ENCODE measurements at regions not wholly inside any gene's neighbourhood (a gene's known extent, or its start where the extent isn't known, plus 50 kb on each side); places are given as distances from the start of the nearest gene placed in this dataset.

DNA sequence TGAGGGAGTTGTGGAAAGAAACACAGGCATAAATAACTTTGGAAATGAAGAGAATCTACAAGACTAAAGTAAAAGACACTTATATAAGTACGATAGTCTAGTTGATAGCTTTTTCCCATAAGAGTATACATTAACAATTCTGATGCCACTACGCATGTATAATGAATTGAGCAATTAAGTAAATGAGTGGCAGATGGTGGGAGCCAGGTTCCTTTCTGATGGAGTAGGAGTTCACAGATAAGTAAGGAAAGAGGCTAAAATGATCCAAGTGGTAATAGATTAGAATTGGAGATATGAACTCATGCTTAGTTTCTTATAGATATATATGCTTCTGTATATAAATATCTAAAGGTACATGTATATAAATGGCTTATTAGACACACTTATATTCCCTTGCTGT is 368.3 kb downstream of the FAM181B start:
- no peak for DNase-seq

DNA sequence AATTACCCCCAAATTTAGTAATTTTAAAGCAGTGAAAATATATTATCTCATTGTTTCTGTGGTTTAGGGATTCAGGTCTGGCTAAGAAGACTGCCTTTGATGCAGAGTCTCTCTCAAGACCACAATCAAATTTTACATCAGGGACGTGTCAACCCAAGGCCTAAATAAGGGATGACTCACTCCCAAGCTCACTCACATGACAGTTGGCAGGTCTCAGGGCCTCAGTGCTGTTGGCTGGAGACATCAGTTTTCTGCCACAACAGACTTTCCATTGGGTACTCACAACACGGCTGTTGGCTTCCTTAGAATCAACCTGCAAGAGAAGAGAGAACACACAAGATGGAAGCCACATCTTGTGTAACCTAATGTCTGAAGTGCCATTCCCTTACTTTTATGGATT is 377.3 kb downstream of the FAM181B start:
- DNase-seq = no peak

DNA sequence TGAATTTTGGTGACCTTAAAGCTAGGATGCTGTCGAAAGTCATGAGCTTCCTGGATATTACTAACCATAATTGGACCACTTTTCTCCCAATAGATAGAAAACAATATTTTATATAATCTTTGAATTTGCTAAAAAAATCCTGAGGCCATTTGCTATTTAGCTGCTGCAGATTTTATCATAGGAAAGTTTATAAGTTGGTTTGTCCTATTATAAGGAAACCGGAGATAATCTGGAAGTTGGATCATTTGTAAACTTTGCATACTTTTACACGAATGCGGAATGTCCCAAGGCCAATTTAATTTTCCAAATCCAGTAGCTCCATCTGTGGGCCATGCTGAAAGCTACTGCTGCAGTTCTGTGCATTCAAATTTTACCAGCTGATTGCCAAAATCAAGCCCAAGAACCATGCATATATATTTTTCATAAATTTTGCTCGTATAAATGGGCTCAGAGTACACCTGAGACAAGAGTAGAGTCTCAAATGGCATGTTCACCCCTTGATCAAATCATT is 378.3 kb downstream of the FAM181B start:
- no peak for DNase-seq

DNA sequence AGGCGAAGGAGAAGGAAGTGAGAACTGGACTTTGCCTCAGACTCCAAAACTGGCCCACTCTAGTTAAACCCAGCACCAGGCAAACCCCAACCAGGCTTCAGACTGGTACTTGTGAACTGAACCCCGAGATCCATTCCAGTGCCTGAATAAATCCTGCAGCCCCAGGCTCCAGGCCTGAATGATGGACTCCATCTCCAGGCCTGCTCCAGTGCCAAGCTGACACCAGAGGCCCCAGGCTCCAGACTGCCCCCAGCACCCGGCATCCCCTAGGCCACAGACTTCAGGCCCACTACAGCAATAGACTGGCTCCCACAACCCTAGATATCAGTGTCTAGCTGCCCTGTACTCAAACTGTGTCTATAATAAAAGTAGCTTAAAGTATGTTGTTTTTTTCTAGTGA is 406.8 kb downstream of the FAM181B start:
- no peak for DNase-seq

DNA sequence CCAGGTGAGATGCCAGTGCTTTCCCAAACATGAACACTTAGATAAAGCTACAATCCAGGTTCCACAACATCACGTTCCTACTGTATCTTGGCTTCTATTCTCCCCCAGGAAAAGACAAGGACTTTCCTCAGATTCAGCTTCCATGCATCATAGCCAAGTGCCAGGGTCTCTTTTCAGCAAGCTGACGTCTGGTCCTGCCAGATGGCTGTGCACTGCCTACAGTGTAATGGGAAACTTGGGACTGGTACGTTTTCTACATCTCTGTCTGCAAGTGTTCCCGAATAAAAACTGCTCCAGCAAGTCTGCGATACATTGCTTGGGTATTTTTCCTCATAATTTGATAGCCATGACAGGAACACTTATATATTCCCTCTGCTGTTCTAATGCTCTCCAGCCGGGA is 412.5 kb downstream of the FAM181B start:
- no peak for DNase-seq

DNA sequence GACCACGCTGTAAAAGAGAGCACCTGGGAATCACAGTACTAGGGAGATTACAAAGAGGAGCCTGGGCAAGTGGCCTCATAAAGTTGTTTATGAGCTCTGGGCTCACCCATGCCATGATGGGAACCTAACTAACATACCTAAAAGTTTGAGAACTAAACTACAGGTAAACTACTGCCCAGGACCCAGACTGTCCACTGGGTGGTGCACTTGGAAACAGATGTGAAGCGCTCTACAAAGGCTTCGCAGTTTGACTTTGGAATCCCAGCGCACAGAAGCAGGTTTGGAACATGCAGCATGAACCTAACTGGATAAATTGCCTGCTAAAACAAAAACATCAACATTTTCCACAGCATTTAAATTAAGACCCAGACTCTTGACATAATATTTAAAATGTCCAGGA is 418.6 kb downstream of the FAM181B start:
- DNase-seq = no peak

DNA sequence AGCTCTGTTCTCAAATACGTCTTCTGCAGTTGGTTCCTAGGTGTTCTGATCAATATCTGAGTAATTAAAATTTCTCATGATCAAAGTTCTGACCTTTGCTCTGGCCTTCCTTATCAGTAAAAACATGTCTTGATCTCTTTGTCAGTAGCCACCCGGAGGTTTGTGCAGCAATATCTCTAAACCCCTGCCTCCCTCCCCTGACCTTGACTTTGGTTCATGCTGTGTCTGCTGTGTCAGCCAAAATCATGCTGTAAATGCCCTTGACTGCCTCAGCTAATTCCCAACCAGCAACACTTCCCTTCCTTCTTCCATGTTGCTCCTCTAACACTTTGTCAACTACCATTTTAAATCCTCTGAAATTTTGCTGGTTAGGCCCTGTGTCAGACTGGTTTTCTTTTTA is 424.7 kb downstream of the FAM181B start:
- DNase-seq = no peak

DNA sequence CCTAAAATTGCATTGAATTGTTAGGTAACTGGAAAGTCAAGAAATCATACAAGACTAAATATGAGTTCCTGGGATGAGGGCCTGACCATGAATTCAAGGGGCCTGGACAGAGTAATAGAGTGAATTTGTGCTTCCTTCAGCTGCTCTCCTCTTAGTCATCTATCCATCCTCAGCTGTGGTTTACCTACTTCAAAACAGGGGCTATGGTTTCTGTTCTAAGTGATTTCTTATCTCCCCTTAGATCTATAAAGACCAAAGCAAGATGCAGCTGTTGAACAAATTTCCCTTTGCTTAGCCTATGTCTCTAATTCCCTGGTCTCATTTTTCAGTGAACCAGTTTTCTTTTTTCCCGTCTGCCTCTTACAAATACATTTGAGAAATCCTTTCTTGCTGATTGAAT is 428.5 kb downstream of the FAM181B start:
- no peak for DNase-seq

DNA sequence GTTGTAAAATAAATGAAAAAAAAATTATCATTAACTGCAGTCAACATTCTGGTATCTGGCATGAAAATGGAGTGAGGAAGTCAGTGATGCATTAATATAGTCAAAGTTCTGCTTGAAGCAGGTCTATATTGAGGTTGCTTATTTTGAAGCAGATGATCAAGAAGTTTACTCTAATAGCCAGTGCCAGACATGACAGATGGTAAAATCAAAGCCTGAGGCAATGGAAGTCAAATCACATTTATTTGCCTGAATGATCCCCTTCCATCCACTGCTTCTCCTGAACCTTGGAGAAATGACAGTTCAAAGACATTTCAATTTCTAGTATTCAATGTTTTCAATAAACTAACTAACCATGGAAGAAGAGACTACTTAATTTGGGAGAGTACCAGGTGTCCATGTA is 430.0 kb downstream of the FAM181B start:
- no peak for DNase-seq

DNA sequence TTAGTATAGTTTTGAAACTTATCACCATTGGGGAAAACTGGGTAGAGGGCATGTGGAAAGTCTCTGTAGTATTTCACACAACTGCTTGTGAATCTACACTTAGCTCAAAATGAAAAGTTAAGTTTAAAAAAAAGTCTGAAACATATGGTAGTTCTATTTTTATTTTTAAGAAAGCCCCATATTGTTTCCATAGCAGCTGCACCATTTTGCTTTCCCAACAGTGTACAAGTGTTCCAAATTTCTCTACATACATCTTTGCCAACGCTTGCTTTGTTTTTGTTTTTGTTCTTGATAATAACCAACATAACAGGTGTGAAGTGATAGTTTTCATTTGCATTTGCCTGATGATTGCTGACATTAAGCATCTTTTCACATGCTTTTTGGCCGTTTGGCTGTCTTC is 445.2 kb downstream of the FAM181B start:
- no peak for DNase-seq

DNA sequence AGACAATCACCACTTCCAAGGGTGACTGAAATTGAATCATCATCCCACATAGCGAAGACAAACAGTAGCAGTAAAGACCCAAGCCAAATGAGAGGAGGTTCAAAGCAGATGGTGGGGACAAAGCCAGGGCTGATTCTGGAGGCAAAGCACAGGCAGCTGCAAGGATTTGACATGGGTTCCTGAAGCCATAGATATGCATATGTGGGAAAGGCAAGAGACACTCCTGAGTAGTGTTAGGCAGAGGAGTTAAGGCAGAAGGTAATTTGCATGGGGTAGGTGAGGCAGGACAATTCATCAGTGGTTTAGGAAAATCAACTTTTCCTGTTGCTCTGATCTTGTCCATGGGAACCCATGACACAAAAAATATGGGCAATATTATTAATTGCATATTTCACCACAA is 462.8 kb downstream of the FAM181B start:
- no peak for DNase-seq

DNA sequence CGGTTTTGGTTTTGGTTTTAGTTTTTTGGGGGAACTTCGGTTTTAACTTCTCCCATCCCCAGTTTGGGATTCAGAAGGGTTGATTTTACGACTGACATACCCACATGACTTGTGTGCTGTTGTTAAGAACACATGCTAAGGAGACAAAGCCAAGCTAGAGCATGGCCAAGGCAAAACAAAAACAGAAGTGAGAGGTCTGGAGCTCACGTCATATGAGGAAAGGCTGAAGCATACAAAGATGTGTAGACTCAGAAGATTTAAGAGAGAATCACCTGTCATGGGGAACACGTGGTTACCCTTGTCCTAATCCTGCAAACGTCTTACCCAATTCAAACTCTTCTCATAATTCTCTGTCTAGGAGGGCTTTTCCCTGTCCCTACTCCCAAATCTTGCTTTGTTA is 465.0 kb downstream of the FAM181B start:
- DNase-seq = no peak

DNA sequence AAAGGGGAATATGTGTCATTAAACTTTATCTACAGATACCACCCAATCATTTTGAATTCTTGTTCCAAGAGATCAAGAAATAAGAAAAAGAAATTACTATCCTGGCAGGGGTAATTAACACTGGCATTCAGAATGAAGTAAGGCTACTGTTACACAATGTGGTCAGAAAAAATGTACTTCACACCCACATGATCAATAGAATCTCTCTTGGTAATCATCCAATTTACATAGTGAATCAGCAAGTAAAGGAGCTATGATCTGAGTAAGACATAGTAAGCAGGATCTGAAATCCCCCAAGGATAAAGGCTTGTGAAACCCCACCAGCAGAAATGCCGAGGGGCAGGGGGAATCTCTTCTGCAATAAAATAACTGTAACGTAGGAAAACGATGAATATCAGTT is 466.5 kb downstream of the FAM181B start:
- DNase-seq = no peak

DNA sequence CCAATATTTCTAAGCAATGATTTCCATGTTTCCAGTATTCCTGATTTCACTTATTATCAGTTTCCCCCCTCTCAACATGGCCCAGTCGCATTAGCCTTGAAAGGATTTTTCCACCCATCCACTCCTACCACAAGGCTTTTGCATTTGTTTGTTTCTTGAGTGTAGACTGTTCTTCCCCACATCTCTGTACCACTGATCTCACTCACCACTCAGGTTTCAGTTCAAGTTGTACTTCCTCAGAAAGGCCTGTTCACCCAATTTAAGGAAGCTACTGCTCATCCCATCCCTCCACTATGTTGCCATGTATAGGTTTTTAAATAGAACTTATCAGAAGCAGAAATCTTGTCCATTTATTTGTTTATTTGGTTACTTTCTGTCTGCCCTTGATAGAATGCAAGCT is 472.3 kb downstream of the FAM181B start:
- DNase-seq = no peak

DNA sequence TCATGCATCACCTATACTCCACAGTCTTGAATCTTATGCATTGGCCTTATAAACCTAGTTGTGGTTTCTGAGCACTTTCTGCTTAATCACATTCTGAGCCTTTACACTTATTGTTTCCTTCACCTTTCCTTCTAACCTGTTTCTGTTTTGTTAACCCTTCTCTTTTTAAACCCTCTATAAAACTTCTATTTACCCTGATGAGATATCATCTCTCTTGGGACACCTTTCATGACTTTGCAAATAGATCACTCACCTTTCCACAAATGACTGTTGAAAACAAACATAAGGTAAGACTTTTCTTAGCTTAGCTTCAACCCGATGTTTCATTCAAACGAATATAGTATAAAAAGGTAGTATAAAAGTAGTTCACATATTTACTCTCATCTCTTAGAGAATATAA is 483.6 kb downstream of the FAM181B start:
- no peak for DNase-seq

DNA sequence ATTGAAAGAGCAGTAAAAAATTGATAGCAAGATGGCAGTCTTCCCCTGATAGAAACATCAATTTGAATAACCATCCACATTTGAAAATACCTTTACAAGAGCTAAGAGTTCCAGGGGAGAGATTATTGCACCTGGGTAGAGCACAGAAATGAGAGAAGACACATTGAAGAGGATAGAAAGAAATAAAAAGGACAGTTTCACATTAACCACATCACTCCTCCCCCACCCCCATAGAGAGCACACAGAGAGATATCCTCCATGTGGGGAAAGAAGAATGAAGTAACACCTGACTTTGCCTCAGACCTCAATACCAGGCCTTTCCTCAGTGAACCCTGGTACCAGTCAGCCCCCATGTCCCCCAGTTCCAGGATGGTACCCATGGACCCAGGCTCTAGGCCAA is 486.7 kb downstream of the FAM181B start:
- DNase-seq = no peak

DNA sequence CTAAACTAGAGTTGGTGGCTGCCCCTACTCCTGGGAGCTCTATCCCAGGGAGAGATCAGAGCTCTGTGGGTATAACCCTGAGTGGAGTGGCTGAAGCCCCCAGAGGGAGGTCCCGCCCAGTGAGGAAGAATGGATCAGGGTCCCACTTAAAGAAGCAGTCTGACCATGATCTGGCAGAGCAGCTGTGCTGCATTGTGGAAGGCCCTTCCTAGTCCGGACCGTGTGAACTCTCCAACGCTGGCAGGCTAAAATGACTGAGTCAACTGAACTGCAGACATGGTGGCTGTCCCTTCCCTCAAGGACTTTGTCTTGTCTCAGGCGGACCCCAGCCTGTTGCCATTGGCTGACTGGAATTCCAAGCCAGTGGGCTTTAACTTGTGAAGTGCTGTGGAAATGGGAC is 494.2 kb downstream of the FAM181B start:
- no peak for DNase-seq

DNA sequence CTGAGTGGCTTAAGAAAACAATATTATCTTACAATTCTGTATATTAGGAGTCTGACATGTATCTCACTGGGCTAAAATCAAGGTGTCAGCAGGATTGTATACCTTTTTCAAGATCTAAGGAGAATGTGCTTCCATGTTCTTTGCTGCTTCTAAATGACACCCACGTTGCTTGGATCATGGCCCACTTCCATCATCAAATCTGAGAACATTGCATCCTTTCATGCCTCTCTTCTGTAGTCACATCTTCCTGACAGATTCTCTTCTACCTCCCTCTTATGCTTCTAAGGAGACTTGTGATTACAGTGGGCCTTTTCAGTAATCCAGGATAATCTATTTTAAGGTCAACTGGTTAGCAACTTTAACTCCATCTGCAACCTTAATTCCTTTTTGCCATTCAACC is 499.4 kb downstream of the FAM181B start:
- DNase-seq = no peak

DNA sequence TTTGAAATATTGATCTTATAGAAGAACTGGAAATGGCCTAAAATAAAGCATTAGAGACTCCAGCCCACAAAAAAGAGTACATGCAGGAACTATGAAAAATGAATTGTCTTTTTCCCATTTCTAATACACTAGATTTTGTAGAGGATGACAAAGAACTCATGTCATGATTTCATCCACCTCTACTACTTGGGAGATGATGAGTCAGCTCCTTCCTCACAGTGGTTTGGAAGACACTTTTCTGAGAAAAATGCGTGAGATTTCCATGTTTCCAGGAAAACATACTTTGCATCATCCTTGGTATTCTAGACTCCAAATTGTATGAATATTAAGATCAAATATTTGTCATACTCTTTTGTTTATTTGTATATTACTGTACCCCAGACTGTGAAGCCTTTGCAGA is 500.5 kb downstream of the FAM181B start:
- DNase-seq = no peak

DNA sequence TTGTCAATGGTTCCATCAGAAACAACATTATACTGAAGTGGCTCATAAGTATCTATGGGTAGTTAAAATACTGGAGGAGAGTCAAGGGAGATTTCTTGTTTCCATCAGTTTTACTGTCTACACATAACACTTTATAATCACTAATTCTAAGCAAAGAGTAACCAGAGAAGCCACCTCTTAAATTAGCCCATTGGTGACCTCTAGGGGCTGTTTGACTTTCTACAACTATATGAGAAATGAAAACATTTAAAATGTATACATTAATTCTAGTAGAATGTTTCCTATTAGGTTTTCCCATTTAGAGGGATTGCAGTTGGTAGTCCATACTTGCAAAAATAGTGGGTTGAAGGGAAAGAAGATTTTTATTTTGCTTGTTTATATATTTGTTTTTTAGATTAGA is 504.3 kb downstream of the FAM181B start:
- DNase-seq = no peak

DNA sequence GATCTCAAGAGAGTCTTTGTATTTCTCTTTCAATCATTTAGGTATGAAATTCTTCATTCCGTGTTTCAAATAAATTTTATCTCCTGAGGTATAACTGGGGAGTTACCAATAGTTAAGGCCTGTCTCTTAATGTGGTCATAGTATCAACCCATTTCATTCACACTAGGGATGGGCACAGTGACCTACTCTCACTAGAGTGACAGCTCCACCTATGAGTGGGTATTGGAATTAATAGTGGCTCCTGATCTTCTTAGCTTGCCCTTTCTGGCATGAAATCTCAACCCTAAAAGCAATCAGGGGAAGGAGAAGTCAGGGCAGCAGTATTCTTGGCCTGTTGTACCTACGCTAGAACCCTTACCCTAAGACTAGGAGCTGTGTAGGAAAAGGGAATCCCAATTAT is 507.7 kb downstream of the FAM181B start:
- DNase-seq = no peak

DNA sequence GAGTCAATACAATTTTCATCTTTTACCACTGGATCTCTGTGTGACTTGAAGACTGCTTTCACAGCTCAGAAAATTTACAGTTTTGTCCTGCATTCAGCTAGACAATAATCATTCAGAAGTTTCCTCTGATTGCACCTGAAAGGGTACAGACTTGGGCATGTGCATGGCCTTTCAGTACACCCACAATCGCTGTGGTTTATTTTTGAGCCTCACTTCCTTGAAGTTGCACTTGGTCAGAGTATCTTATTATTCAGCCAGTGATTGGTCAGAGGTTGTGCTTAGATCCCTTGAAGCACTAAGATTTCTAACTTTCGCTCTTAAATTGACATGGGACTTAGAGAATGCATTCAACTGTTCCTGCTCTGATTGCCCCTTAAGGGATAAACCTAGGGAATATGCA is 508.2 kb downstream of the FAM181B start:
- DNase-seq = no peak

DNA sequence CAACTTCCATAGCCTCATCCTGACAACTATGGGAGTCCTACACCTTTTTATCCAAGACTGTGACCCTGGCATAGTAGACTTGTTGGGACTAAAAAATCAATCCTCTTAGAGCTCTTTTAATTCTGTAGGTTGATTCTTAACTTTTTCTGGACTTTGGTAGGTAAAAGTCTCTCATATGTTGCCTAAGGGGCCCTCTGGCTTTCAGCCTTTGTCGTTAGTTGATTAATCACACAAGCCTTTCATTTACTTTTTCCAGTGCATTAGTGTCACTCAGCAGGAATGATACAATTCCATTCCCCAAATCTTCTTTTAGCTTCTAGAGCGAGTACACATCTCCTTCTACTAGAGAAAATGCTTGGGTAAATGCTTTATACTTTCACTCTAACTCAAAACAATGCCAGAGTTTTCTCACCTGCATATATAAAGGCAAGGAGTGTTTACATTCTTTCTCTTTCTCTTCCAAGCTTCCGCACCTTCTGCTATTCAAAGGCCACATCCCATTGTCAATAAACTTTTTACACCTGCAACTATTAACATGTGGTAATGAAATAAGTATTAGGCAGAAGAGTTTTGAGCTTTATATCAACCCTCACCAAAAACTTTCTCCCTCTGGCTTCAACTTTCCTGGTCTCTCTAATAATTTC is 516.6 kb downstream of the FAM181B start:
- DNase-seq = no peak

DNA sequence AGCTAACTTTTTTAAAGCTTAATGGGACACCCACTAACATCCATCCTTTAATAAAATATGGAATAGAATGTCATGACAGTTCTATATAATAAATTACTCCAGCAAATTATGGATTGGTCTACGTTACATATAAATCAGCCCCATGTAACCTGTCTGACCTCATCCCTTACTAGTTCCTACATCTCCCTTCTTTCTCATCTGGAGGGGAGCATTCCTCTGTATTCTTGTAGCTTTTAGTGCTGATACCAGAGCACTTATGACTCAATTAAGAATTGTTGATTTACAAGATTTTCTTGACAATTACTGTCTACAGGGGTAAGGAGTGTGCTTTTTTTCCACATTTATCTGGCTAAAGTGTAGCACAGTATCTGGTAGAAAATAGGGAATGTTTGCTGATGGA is 523.7 kb downstream of the FAM181B start:
- DNase-seq = no peak

DNA sequence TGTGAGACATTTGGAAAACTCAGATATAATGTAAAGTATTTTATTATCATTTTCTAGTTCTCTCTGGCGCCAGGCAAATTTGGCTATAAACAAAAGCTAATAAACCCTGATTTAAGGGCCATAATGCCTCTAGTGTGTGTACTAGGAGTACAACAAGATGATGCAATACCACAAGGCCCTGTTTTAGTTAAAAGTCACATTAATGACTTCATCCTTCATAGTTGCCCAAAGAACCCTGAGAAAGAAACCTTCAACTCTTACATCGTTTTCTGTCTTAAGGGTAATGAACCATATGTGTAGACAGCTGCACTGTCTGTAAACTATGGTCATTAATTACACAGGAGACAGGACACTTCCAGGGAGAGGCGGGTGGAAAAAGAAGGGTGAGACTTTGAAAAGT is 538.4 kb downstream of the FAM181B start:
- no peak for DNase-seq

DNA sequence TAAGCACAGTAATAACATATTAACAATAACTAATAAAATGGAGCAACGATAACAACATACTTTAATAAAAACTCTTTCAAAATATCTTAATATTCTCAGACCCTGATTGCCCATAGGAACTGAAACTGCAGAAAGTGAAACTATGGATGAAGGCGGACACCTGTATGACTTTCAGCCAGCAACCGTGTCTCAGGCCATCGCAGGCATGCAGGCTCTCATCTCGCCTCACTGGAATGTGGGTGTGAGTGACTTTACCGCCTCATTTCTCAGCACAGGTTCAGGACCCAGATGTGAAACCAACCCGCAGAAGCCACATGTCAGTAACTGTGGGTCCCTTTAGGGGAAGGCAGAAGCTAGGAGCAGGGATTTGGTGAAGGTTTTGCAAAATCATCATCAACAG is 539.1 kb downstream of the FAM181B start:
- no peak for DNase-seq
